ENCODE measurements at regions not wholly inside any gene's neighbourhood (a gene's known extent, or its start where the extent isn't known, plus 50 kb on each side); places are given as distances from the start of the nearest gene placed in this dataset.

GRCh38 chr21:27595716-27596115 is 628.8 kb upstream of the ADAMTS5 start:
- no peaks in the 10 kb centered on the region for H3K4me1 Mint-ChIP-seq (ENCODE audit: insufficient read depth, unreplicated experiment)

DNA sequence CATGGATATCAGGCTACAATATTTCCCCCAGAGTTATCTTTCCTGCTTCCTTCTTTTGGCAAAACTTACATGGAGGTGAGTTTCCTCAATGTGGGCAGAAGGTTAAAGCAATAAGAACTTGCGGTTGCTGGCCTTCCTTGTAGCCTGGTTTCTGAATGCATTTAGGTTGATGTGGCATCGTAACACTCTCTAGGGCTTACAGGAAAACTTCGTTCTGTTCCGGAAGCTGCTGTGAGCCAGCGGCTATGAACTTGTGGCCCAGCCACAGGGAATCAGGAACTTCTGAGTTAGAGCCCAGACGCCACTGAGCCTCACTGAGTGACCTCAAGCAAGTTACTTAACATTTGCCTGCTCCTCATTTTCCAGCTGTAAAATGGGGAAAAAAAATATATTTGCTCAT is 623.4 kb upstream of the ADAMTS5 start:
- no peak for TF ChIP-seq CTCF (IDR thresholded peaks at IDR 0.05; ENCODE audit: unreplicated experiment)
- Mint-ChIP-seq H3K4me3 (ENCODE audit: unreplicated experiment) (no peak overlapping the region), H3K27me3 (ENCODE audit: insufficient read depth, unreplicated experiment) (no peaks in the 10 kb centered on the region), H3K36me3 (ENCODE audit: insufficient read depth, unreplicated experiment) (no peaks in the 10 kb centered on the region), H3K27ac (ENCODE audit: low read depth, unreplicated experiment) (no peak overlapping the region), H3K9me3 (ENCODE audit: unreplicated experiment) (peaks cover 8% of the 10 kb centered on the region), H3K4me1 (ENCODE audit: insufficient read depth, unreplicated experiment) (no peaks in the 10 kb centered on the region)
- BruUV-seq (replicated peaks): no TSS peak
- POLR2A ChIA-PET: no interaction called here
- intact Hi-C loops (cut with micrococcal nuclease): no loop called here
- no peak for DNase-seq (ENCODE audit: unreplicated experiment)
- CTCF ChIA-PET: no interaction called here

More at GRCh38 chr21:27595716-27596115, 628.8 kb upstream of the ADAMTS5 start:
- intact Hi-C loops (cut with micrococcal nuclease): no loop called here
- Mint-ChIP-seq H3K27ac (ENCODE audit: low read depth, unreplicated experiment) (no peak overlapping the region), H3K27me3 (ENCODE audit: insufficient read depth, unreplicated experiment) (no peaks in the 10 kb centered on the region), H3K4me3 (ENCODE audit: unreplicated experiment) (no peak overlapping the region), H3K9me3 (ENCODE audit: unreplicated experiment) (no peaks in the 10 kb centered on the region), H3K36me3 (ENCODE audit: insufficient read depth, unreplicated experiment) (no peaks in the 10 kb centered on the region)
- CTCF ChIA-PET: interaction anchor here (0.6 to 1.1 kb wide), 3 partner anchors 31 to 670 kb away, joined by 3 to 4 read pairs (median 3); no protein-coding TSS in a partner anchor
- no peak for DNase-seq (ENCODE audit: unreplicated experiment)
- POLR2A ChIA-PET: no interaction called here
- BruUV-seq (replicated peaks): no TSS peak
- TF ChIP-seq CTCF (IDR thresholded peaks at IDR 0.05; ENCODE audit: unreplicated experiment): no peak

DNA sequence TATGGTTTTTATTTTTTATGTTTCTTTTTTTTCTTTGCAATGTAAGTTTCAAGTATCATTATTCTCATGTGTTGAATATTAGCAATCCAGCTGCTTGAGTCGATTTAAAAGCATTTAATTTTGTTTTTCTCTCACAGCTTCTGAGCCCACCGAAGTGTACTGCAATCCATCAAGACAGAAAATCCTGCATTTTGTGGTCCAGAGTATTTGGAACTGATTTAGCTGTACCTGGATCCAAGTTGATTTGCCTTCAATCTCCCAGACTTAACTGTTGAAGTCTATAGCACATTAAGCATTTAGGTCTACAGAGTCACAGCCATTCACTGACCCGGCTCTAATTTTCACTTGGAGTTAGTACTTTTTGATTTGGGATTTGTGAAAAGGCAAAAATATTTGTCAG is 622.9 kb upstream of the ADAMTS5 start:
- H3K36me3 Mint-ChIP-seq (ENCODE audit: insufficient read depth, unreplicated experiment): no peaks in the 10 kb centered on the region
- ChIA-PET CTCF (interaction anchor here (1.0 kb wide), 1 partner anchor 25 kb away, joined by 4 read pairs; no protein-coding TSS in a partner anchor), POLR2A (no interaction called here)
- no peak for TF ChIP-seq CTCF (IDR thresholded peaks at IDR 0.05; ENCODE audit: unreplicated experiment)
- intact Hi-C loops (cut with micrococcal nuclease): no loop called here
- H3K4me1 Mint-ChIP-seq (ENCODE audit: insufficient read depth, unreplicated experiment): no peaks in the 10 kb centered on the region
- peaks cover 8% of the 10 kb centered on the region for H3K9me3 Mint-ChIP-seq (ENCODE audit: unreplicated experiment)
- no peak overlapping the region for H3K4me3 Mint-ChIP-seq (ENCODE audit: unreplicated experiment)
- BruUV-seq (replicated peaks): no TSS peak
- DNase-seq (ENCODE audit: unreplicated experiment): no peak
- no peak overlapping the region for H3K27ac Mint-ChIP-seq (ENCODE audit: low read depth, unreplicated experiment)
- H3K27me3 Mint-ChIP-seq (ENCODE audit: insufficient read depth, unreplicated experiment): no peaks in the 10 kb centered on the region

DNA sequence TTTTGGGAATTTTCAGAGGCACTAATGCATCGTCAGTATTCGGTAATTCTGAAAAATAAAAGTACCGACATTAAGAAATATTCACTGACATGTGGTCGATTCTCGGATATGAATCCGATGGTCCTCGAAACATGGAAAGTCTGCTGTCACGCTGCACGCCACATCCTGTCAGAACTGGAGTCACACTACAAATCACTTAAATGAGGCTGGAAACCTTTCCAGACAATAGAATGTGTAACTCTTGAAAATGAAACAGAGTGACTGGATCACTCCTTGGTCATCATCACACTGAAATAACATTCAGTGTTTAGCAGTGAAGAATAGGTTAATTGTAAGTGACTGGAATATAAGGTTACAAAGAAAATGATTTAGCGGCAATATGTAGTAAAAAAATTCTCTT is 620.1 kb upstream of the ADAMTS5 start:
- peaks cover 8% of the 10 kb centered on the region for H3K9me3 Mint-ChIP-seq (ENCODE audit: unreplicated experiment)
- H3K4me1 Mint-ChIP-seq (ENCODE audit: insufficient read depth, unreplicated experiment): no peaks in the 10 kb centered on the region
- no peak for DNase-seq (ENCODE audit: unreplicated experiment)
- no peak for TF ChIP-seq CTCF (IDR thresholded peaks at IDR 0.05; ENCODE audit: unreplicated experiment)
- H3K27me3 Mint-ChIP-seq (ENCODE audit: insufficient read depth, unreplicated experiment): no peaks in the 10 kb centered on the region
- no peak overlapping the region for H3K27ac Mint-ChIP-seq (ENCODE audit: low read depth, unreplicated experiment)
- ChIA-PET POLR2A (no interaction called here), CTCF (no interaction called here)
- H3K36me3 Mint-ChIP-seq (ENCODE audit: insufficient read depth, unreplicated experiment): no peaks in the 10 kb centered on the region
- no TSS peak for BruUV-seq (replicated peaks)
- intact Hi-C loops (cut with micrococcal nuclease): no loop called here
- H3K4me3 Mint-ChIP-seq (ENCODE audit: unreplicated experiment): no peak overlapping the region

All from MCF 10A (cell line).